ENCODE measurements at regions not wholly inside any gene's neighbourhood (a gene's known extent, or its start where the extent isn't known, plus 50 kb on each side); places are given as distances from the start of the nearest gene placed in this dataset.
"Not testable (repeated sequence)": the region's sequence is repeated elsewhere in the genome, so short reads cannot be mapped to it uniquely, and the experiment has no call there.

- DNase-seq (ENCODE audit: low read depth, low spot score); in situ Hi-C loops (cut with HindIII; ENCODE audit: low pct_unique_long_range_greater_than_20kb, low sequenced_read_pairs): not testable (repeated sequence)
Observed at GRCh38 chr4:19556276-19556675, 695.4 kb upstream of the SLIT2 start.

GRCh38 chr4:19547463-19547862, 704.2 kb upstream of the SLIT2 start:
- DNase-seq (ENCODE audit: low read depth, low spot score), result no peak
- in situ Hi-C loops (cut with HindIII; ENCODE audit: low pct_unique_long_range_greater_than_20kb, low sequenced_read_pairs), result no loop called here

- in situ Hi-C loops (cut with HindIII; ENCODE audit: low pct_unique_long_range_greater_than_20kb, low sequenced_read_pairs), result no loop called here
- DNase-seq (ENCODE audit: low read depth, low spot score), result no peak
Observed at GRCh38 chr4:19544446-19545125, 707.1 kb upstream of the SLIT2 start.

- in situ Hi-C loops (cut with HindIII; ENCODE audit: low pct_unique_long_range_greater_than_20kb, low sequenced_read_pairs), result no loop called here
- no peak for DNase-seq (ENCODE audit: low read depth, low spot score)
Observed at GRCh38 chr4:19540859-19541540, 710.7 kb upstream of the SLIT2 start.

GRCh38 chr4:19539201-19539600, 712.5 kb upstream of the SLIT2 start:
- in situ Hi-C loops (cut with HindIII; ENCODE audit: low pct_unique_long_range_greater_than_20kb, low sequenced_read_pairs), result no loop called here
- no peak for DNase-seq (ENCODE audit: low read depth, low spot score)

- in situ Hi-C loops (cut with HindIII; ENCODE audit: low pct_unique_long_range_greater_than_20kb, low sequenced_read_pairs), result no loop called here
- no peak for DNase-seq (ENCODE audit: low read depth, low spot score)
Observed at GRCh38 chr4:19534159-19534558, 717.5 kb upstream of the SLIT2 start.

GRCh38 chr4:19531906-19532848, 719.5 kb upstream of the SLIT2 start:
- in situ Hi-C loops (cut with HindIII; ENCODE audit: low pct_unique_long_range_greater_than_20kb, low sequenced_read_pairs), result no loop called here
- DNase-seq (ENCODE audit: low read depth, low spot score), result no peak

- DNase-seq (ENCODE audit: low read depth, low spot score), result no peak
- in situ Hi-C loops (cut with HindIII; ENCODE audit: low pct_unique_long_range_greater_than_20kb, low sequenced_read_pairs), result no loop called here
Observed at GRCh38 chr4:19523964-19524363, 727.7 kb upstream of the SLIT2 start.

GRCh38 chr4:19522966-19523365, 728.7 kb upstream of the SLIT2 start:
- no peak for DNase-seq (ENCODE audit: low read depth, low spot score)
- in situ Hi-C loops (cut with HindIII; ENCODE audit: low pct_unique_long_range_greater_than_20kb, low sequenced_read_pairs), result no loop called here

- no peak for DNase-seq (ENCODE audit: low read depth, low spot score)
- in situ Hi-C loops (cut with HindIII; ENCODE audit: low pct_unique_long_range_greater_than_20kb, low sequenced_read_pairs), result no loop called here
Observed at GRCh38 chr4:19520939-19521520, 730.7 kb upstream of the SLIT2 start.

GRCh38 chr4:19514276-19515070, 737.2 kb upstream of the SLIT2 start:
- no peak for DNase-seq (ENCODE audit: low read depth, low spot score)
- in situ Hi-C loops (cut with HindIII; ENCODE audit: low pct_unique_long_range_greater_than_20kb, low sequenced_read_pairs), result no loop called here

- DNase-seq (ENCODE audit: low read depth, low spot score), result no peak
- in situ Hi-C loops (cut with HindIII; ENCODE audit: low pct_unique_long_range_greater_than_20kb, low sequenced_read_pairs), result no loop called here
Observed at GRCh38 chr4:19512086-19512485, 739.6 kb upstream of the SLIT2 start.

GRCh38 chr4:19510993-19511392, 740.7 kb upstream of the SLIT2 start:
- DNase-seq (ENCODE audit: low read depth, low spot score), result no peak
- in situ Hi-C loops (cut with HindIII; ENCODE audit: low pct_unique_long_range_greater_than_20kb, low sequenced_read_pairs), result no loop called here

GRCh38 chr4:19508442-19508841, 743.3 kb upstream of the SLIT2 start:
- DNase-seq (ENCODE audit: low read depth, low spot score), result no peak
- in situ Hi-C loops (cut with HindIII; ENCODE audit: low pct_unique_long_range_greater_than_20kb, low sequenced_read_pairs), result no loop called here

- DNase-seq (ENCODE audit: low read depth, low spot score), result no peak
Observed at GRCh38 chr4:19497705-19498104, 754.0 kb upstream of the SLIT2 start.

GRCh38 chr4:19496756-19497155, 754.9 kb upstream of the SLIT2 start:
- DNase-seq (ENCODE audit: low read depth, low spot score), result no peak
- in situ Hi-C loops (cut with HindIII; ENCODE audit: low pct_unique_long_range_greater_than_20kb, low sequenced_read_pairs), result no loop called here

More at GRCh38 chr4:19497705-19498104, 754.0 kb upstream of the SLIT2 start:
- in situ Hi-C loops (cut with HindIII; ENCODE audit: low pct_unique_long_range_greater_than_20kb, low sequenced_read_pairs), result no loop called here

- in situ Hi-C loops (cut with HindIII; ENCODE audit: low pct_unique_long_range_greater_than_20kb, low sequenced_read_pairs), result no loop called here
- no peak for DNase-seq (ENCODE audit: low read depth, low spot score)
Observed at GRCh38 chr4:19494961-19495360, 756.7 kb upstream of the SLIT2 start.

Measured in SK-MEL-5 (cell line).